D721Med (cell line): ENCODE measurements at regions not wholly inside any gene's neighbourhood (a gene's known extent, or its start where the extent isn't known, plus 50 kb on each side); places are given as distances from the start of the nearest gene placed in this dataset.
"Not testable (repeated sequence)": the region's sequence is repeated elsewhere in the genome, so short reads cannot be mapped to it uniquely, and the experiment has no call there.

ENCODE experiments used
- DNase-seq: peaks from one replicate; pipeline ENCODE4 v3.0.0; 2011; ENCODE audit warnings: low spot score; ENCODE audit not compliant: insufficient read length
- FAIRE-seq: peaks from 2 replicates; lab custom pipeline; 2011; peaks lifted over from hg19 to GRCh38; lab: Jason Lieb, UNC
- CTCF ChIP-seq: IDR thresholded peaks from 2 replicates; pipeline ENCODE4 v1.5.1; 2012; ENCODE audit warnings: mild to moderate bottlenecking, control low read depth; ENCODE audit not compliant: insufficient read depth; ENCODE audit errors: missing control alignments

- TF ChIP-seq CTCF: no peak
- DNase-seq (no peak), FAIRE-seq (peak; percentile 88)
Observed at GRCh38 chrX:22855693-22856092, 144.1 kb upstream of the DDX53 start.

GRCh38 chrX:22859642-22860041, 140.1 kb upstream of the DDX53 start:
- FAIRE-seq: no peak

GRCh38 chrX:22866801-22867200, 133.0 kb upstream of the DDX53 start:
- not testable (repeated sequence) for DNase-seq, FAIRE-seq

More at GRCh38 chrX:22859642-22860041, 140.1 kb upstream of the DDX53 start:
- no peak for TF ChIP-seq CTCF
- no peak for DNase-seq

- no peak for FAIRE-seq
- DNase-seq: no peak
Observed at GRCh38 chrX:22882543-22882942, 117.2 kb upstream of the DDX53 start.

GRCh38 chrX:22889819-22890218, 109.9 kb upstream of the DDX53 start:
- DNase-seq (no peak), FAIRE-seq (no peak)
- no peak for TF ChIP-seq CTCF

More at GRCh38 chrX:22882543-22882942, 117.2 kb upstream of the DDX53 start:
- no peak for TF ChIP-seq CTCF

GRCh38 chrX:22912616-22913015, 87.1 kb upstream of the DDX53 start:
- TF ChIP-seq CTCF: no peak
- DNase-seq: no peak
- FAIRE-seq: no peak

- DNase-seq (no peak), FAIRE-seq (no peak)
Observed at GRCh38 chrX:22922961-22923360, 76.8 kb upstream of the DDX53 start.

More at GRCh38 chrX:22922961-22923360, 76.8 kb upstream of the DDX53 start:
- TF ChIP-seq CTCF: no peak
